Pulmonary artery endothelial cell (primary cell): ENCODE measurements at regions not wholly inside any gene's neighbourhood (a gene's known extent, or its start where the extent isn't known, plus 50 kb on each side); places are given as distances from the start of the nearest gene placed in this dataset.
"Not testable (repeated sequence)": the region's sequence is repeated elsewhere in the genome, so short reads cannot be mapped to it uniquely, and the experiment has no call there.

Experiments
- DNase-seq: peaks from one replicate; pipeline ENCODE4 v3.0.0-alpha.2; 2011; ENCODE audit warnings: low read depth, low spot score

GRCh38 chr12:107369006-107369405 lies 275.7 kb upstream of the CRY1 start:
- no peak for DNase-seq

- no peak for DNase-seq
These were observed 276.3 kb upstream of the CRY1 start for GRCh38 chr12:107369679-107370078.

- DNase-seq, result no peak
These were observed 278.9 kb upstream of the CRY1 start for GRCh38 chr12:107372229-107372658.

GRCh38 chr12:107373238-107373809 lies 280.0 kb upstream of the CRY1 start:
- DNase-seq, result no peak

GRCh38 chr12:107374161-107374840 lies 281.0 kb upstream of the CRY1 start:
- no peak for DNase-seq

- DNase-seq, result no peak
These were observed 281.9 kb upstream of the CRY1 start for GRCh38 chr12:107375231-107375630.

- no peak for DNase-seq
These were observed 284.4 kb upstream of the CRY1 start for GRCh38 chr12:107377596-107378385.

GRCh38 chr12:107378609-107379008 lies 285.3 kb upstream of the CRY1 start:
- DNase-seq, result no peak

GRCh38 chr12:107379142-107379851 lies 285.9 kb upstream of the CRY1 start:
- not testable (repeated sequence) for DNase-seq

GRCh38 chr12:107379852-107380567 lies 286.7 kb upstream of the CRY1 start:
- DNase-seq, result no peak

- no peak for DNase-seq
These were observed 291.3 kb upstream of the CRY1 start for GRCh38 chr12:107384645-107385044.

- no peak for DNase-seq
These were observed 292.2 kb upstream of the CRY1 start for GRCh38 chr12:107385509-107385908.

GRCh38 chr12:107386569-107386968 lies 293.2 kb upstream of the CRY1 start:
- DNase-seq, result no peak

- no peak for DNase-seq
These were observed 294.9 kb upstream of the CRY1 start for GRCh38 chr12:107388263-107388662.

- DNase-seq, result no peak
These were observed 295.2 kb upstream of the PWP1 start for GRCh38 chr12:107390414-107390813.

GRCh38 chr12:107393043-107393717 lies 292.4 kb upstream of the PWP1 start:
- no peak for DNase-seq

GRCh38 chr12:107394693-107395092 lies 290.9 kb upstream of the PWP1 start:
- DNase-seq, result no peak

- DNase-seq, result no peak
These were observed 289.8 kb upstream of the PWP1 start for GRCh38 chr12:107395817-107396216.

GRCh38 chr12:107396991-107397390 lies 288.6 kb upstream of the PWP1 start:
- no peak for DNase-seq

- no peak for DNase-seq
These were observed 287.6 kb upstream of the PWP1 start for GRCh38 chr12:107397890-107398500.
